ENCODE measurements at regions not wholly inside any gene's neighbourhood (a gene's known extent, or its start where the extent isn't known, plus 50 kb on each side); places are given as distances from the start of the nearest gene placed in this dataset.

DNA sequence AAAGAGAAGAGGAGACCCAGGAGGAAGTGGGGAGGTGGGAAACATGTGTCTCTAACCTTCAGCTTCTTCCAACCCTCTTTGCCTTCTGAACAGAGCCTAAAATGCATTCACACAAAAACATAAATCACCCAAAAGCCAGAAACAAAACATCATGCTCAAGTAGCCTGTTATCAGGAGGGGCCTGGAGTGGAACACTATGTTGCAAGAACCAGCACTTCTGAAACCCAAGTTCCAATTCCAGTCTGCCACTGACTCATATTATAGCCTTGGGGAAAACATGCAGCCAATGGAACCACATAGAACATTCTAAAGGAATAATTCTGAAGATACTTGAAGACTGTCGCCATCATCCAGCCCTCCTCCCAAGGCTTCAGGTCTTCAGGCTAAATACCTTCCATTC, 169.8 kb upstream of the PLXNC1 start:
- TF ChIP-seq, protein P1, sequence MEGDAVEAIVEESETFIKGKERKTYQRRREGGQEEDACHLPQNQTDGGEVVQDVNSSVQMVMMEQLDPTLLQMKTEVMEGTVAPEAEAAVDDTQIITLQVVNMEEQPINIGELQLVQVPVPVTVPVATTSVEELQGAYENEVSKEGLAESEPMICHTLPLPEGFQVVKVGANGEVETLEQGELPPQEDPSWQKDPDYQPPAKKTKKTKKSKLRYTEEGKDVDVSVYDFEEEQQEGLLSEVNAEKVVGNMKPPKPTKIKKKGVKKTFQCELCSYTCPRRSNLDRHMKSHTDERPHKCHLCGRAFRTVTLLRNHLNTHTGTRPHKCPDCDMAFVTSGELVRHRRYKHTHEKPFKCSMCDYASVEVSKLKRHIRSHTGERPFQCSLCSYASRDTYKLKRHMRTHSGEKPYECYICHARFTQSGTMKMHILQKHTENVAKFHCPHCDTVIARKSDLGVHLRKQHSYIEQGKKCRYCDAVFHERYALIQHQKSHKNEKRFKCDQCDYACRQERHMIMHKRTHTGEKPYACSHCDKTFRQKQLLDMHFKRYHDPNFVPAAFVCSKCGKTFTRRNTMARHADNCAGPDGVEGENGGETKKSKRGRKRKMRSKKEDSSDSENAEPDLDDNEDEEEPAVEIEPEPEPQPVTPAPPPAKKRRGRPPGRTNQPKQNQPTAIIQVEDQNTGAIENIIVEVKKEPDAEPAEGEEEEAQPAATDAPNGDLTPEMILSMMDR (conservative IDR thresholded peaks at IDR 0.05; ENCODE audit: low read length) = no peak
- no peak for TF ChIP-seq EZH2phosphoT487 (IDR thresholded peaks at IDR 0.05; ENCODE audit: borderline replicate concordance)

Data from Loucy (cell line).